GM12872 (cell line): ENCODE measurements at regions not wholly inside any gene's neighbourhood (a gene's known extent, or its start where the extent isn't known, plus 50 kb on each side); places are given as distances from the start of the nearest gene placed in this dataset.

Experiments
- CTCF ChIP-seq: IDR thresholded peaks from 3 replicates; pipeline ENCODE4 v1.5.1; 2011; ENCODE audit warnings: low read depth, mild to moderate bottlenecking, low read length, moderate library complexity; ENCODE audit not compliant: insufficient read depth

GRCh38 chr3:152669560-152669959 is 165.4 kb upstream of the P2RY1 start:
- TF ChIP-seq CTCF: no peak

GRCh38 chr3:152671446-152672319 is 163.2 kb upstream of the P2RY1 start:
- TF ChIP-seq CTCF: no peak

- no peak for TF ChIP-seq CTCF
Measured at GRCh38 chr3:152672320-152672649, 162.6 kb upstream of the P2RY1 start.

- no peak for TF ChIP-seq CTCF
Measured at GRCh38 chr3:152676810-152677379, 158.0 kb upstream of the P2RY1 start.

GRCh38 chr3:152677491-152677890 is 157.4 kb upstream of the P2RY1 start:
- TF ChIP-seq CTCF: no peak

GRCh38 chr3:152682477-152682876 is 152.5 kb upstream of the P2RY1 start:
- no peak for TF ChIP-seq CTCF

- no peak for TF ChIP-seq CTCF
Measured at GRCh38 chr3:152683521-152683999, 151.4 kb upstream of the P2RY1 start.
